ENCODE measurements at regions not wholly inside any gene's neighbourhood (a gene's known extent, or its start where the extent isn't known, plus 50 kb on each side); places are given as distances from the start of the nearest gene placed in this dataset.

- no TSS peak for BruUV-seq (replicated peaks)
- peaks cover 7% of the 10 kb centered on the region for H3K36me3 Mint-ChIP-seq (ENCODE audit: insufficient read depth, unreplicated experiment)
- TF ChIP-seq CTCF (IDR thresholded peaks at IDR 0.05; ENCODE audit: unreplicated experiment): no peak
- peaks cover 8% of the 10 kb centered on the region for H3K9me3 Mint-ChIP-seq (ENCODE audit: unreplicated experiment)
- CTCF ChIA-PET: no interaction called here
- no peak overlapping the region for H3K27ac Mint-ChIP-seq (ENCODE audit: low read depth, unreplicated experiment)
- no peak overlapping the region for H3K4me3 Mint-ChIP-seq (ENCODE audit: unreplicated experiment)
- H3K27me3 Mint-ChIP-seq (ENCODE audit: insufficient read depth, unreplicated experiment): peaks cover 13% of the 10 kb centered on the region
- DNase-seq (ENCODE audit: unreplicated experiment): no peak
- POLR2A ChIA-PET: no interaction called here
- no peaks in the 10 kb centered on the region for H3K4me1 Mint-ChIP-seq (ENCODE audit: insufficient read depth, unreplicated experiment)
- intact Hi-C loops (cut with micrococcal nuclease): no loop called here
Measured at GRCh38 chrX:131723646-131724045, 179.8 kb downstream of the OR13H1 start.

- peaks cover 8% of the 10 kb centered on the region for H3K9me3 Mint-ChIP-seq (ENCODE audit: unreplicated experiment)
- no peak overlapping the region for H3K27ac Mint-ChIP-seq (ENCODE audit: low read depth, unreplicated experiment)
- BruUV-seq (replicated peaks): no TSS peak
- peaks cover 13% of the 10 kb centered on the region for H3K27me3 Mint-ChIP-seq (ENCODE audit: insufficient read depth, unreplicated experiment)
- POLR2A ChIA-PET: interaction anchor here (0.6 kb wide), 1 partner anchor 1004 kb away, joined by 3 read pairs; no protein-coding TSS in a partner anchor
- no peak overlapping the region for H3K4me3 Mint-ChIP-seq (ENCODE audit: unreplicated experiment)
- CTCF ChIA-PET: no interaction called here
- H3K4me1 Mint-ChIP-seq (ENCODE audit: insufficient read depth, unreplicated experiment): no peaks in the 10 kb centered on the region
- intact Hi-C loops (cut with micrococcal nuclease): no loop called here
- peaks cover 7% of the 10 kb centered on the region for H3K36me3 Mint-ChIP-seq (ENCODE audit: insufficient read depth, unreplicated experiment)
- DNase-seq (ENCODE audit: unreplicated experiment): no peak
- no peak for TF ChIP-seq CTCF (IDR thresholded peaks at IDR 0.05; ENCODE audit: unreplicated experiment)
Measured at GRCh38 chrX:131724292-131724691, 180.4 kb downstream of the OR13H1 start.

GRCh38 chrX:131725001-131725654 lies 181.3 kb downstream of the OR13H1 start:
- peaks cover 13% of the 10 kb centered on the region for H3K27me3 Mint-ChIP-seq (ENCODE audit: insufficient read depth, unreplicated experiment)
- H3K36me3 Mint-ChIP-seq (ENCODE audit: insufficient read depth, unreplicated experiment): peaks cover 7% of the 10 kb centered on the region
- CTCF ChIA-PET: no interaction called here
- BruUV-seq (replicated peaks): no TSS peak
- no peak for DNase-seq (ENCODE audit: unreplicated experiment)
- POLR2A ChIA-PET: no interaction called here
- no peak overlapping the region for H3K27ac Mint-ChIP-seq (ENCODE audit: low read depth, unreplicated experiment)
- no peaks in the 10 kb centered on the region for H3K4me1 Mint-ChIP-seq (ENCODE audit: insufficient read depth, unreplicated experiment)
- peaks cover 8% of the 10 kb centered on the region for H3K9me3 Mint-ChIP-seq (ENCODE audit: unreplicated experiment)
- H3K4me3 Mint-ChIP-seq (ENCODE audit: unreplicated experiment): no peak overlapping the region
- no peak for TF ChIP-seq CTCF (IDR thresholded peaks at IDR 0.05; ENCODE audit: unreplicated experiment)
- intact Hi-C loops (cut with micrococcal nuclease): no loop called here

GRCh38 chrX:131727778-131728177 lies 183.9 kb downstream of the OR13H1 start:
- Mint-ChIP-seq H3K27ac (ENCODE audit: low read depth, unreplicated experiment) (no peak overlapping the region), H3K4me1 (ENCODE audit: insufficient read depth, unreplicated experiment) (no peaks in the 10 kb centered on the region), H3K4me3 (ENCODE audit: unreplicated experiment) (no peak overlapping the region), H3K27me3 (ENCODE audit: insufficient read depth, unreplicated experiment) (no peaks in the 10 kb centered on the region), H3K36me3 (ENCODE audit: insufficient read depth, unreplicated experiment) (no peaks in the 10 kb centered on the region), H3K9me3 (ENCODE audit: unreplicated experiment) (peaks cover 8% of the 10 kb centered on the region)
- ChIA-PET POLR2A (interaction anchor here (0.7 kb wide), 1 partner anchor 9 kb away, joined by 3 read pairs; no protein-coding TSS in a partner anchor), CTCF (interaction anchor here (0.6 to 0.8 kb wide), 3 partner anchors 9 to 46 kb away, joined by 3 to 4 read pairs (median 3); no protein-coding TSS in a partner anchor)
- no peak for DNase-seq (ENCODE audit: unreplicated experiment)
- BruUV-seq (replicated peaks): no TSS peak
- TF ChIP-seq CTCF (IDR thresholded peaks at IDR 0.05; ENCODE audit: unreplicated experiment): no peak
- intact Hi-C loops (cut with micrococcal nuclease): loop anchor here (1.0 kb wide), 1 partner anchor 16 kb away; no protein-coding TSS in a partner anchor

Measured in MCF 10A (cell line).